ENCODE measurements at regions not wholly inside any gene's neighbourhood (a gene's known extent, or its start where the extent isn't known, plus 50 kb on each side); places are given as distances from the start of the nearest gene placed in this dataset.

DNA sequence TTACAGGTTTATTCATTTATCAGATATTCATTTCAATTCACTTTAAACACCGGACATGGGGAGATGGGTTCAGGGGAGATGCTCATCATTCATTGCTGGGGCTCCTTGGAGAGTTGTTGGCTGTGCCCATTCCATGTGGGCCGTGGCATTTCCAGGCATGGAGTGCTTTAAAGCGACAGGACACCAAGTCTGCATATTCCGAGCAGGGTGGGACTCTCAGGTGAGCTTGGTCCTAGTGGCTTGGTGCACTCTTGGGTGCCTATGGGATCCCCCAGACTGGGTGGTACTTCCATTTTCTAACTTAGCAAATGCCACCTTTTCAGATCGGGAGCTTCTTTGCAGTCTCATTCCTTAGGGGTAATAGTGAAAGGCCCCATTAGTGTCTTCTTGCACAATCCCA, 619.5 kb upstream of the CADM1 start:
- no peaks in the 10 kb centered on the region for H3K4me1 ChIP-seq
- H3K27ac ChIP-seq, result no peak overlapping the region
- DNase-seq (ENCODE audit: low spot score in 2 of 2), result no peak
- H3K27me3 ChIP-seq, result no peaks in the 10 kb centered on the region
- no peaks in the 10 kb centered on the region for H3K9me3 ChIP-seq
- H3K4me3 ChIP-seq, result no peak overlapping the region
- TF ChIP-seq, protein P1, sequence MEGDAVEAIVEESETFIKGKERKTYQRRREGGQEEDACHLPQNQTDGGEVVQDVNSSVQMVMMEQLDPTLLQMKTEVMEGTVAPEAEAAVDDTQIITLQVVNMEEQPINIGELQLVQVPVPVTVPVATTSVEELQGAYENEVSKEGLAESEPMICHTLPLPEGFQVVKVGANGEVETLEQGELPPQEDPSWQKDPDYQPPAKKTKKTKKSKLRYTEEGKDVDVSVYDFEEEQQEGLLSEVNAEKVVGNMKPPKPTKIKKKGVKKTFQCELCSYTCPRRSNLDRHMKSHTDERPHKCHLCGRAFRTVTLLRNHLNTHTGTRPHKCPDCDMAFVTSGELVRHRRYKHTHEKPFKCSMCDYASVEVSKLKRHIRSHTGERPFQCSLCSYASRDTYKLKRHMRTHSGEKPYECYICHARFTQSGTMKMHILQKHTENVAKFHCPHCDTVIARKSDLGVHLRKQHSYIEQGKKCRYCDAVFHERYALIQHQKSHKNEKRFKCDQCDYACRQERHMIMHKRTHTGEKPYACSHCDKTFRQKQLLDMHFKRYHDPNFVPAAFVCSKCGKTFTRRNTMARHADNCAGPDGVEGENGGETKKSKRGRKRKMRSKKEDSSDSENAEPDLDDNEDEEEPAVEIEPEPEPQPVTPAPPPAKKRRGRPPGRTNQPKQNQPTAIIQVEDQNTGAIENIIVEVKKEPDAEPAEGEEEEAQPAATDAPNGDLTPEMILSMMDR (IDR thresholded peaks at IDR 0.05), result no peak
- TF ChIP-seq EP300 (IDR thresholded peaks at IDR 0.05), result no peak
- TF ChIP-seq POLR2A (IDR thresholded peaks at IDR 0.05), result no peak
- H3K36me3 ChIP-seq, result no peaks in the 10 kb centered on the region
- WGBS, 2 donors, result 86 to 90% methylated on average over 5 of the region's 5 CpGs

GRCh38 chr11:116122697-116123472, 618.7 kb upstream of the CADM1 start:
- Histone ChIP-seq H3K9me3 (no peaks in the 10 kb centered on the region), H3K4me3 (no peak overlapping the region), H3K36me3 (no peaks in the 10 kb centered on the region), H3K27ac (no peak overlapping the region), H3K27me3 (no peaks in the 10 kb centered on the region), H3K4me1 (no peaks in the 10 kb centered on the region)
- TF ChIP-seq EP300 (IDR thresholded peaks at IDR 0.05) (no peak), POLR2A (IDR thresholded peaks at IDR 0.05) (no peak)
- TF ChIP-seq, protein P1 (IDR thresholded peaks at IDR 0.05), result no peak
- DNase-seq (ENCODE audit: low spot score in 2 of 2), result no peak
- 83 to 86% methylated on average over 8 of the region's 8 CpGs for WGBS, 2 donors

DNA sequence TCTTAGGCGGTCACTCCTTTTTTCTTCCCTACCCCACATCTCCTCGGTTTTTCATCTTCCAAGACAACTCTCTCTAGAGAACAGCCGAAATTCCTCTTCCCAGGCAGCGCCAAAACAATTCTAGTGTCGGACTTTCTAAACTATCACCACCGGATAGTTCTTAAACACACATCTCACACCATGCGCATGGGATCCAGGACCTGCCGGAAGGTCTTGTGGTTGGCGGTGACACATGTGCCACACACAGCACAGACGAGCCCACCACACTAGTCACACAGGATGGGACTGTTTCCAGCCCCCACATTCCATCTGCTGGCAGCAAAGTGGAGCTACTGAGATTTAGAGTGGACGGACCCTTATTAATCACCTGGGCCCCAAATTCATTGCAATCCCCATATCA, 614.9 kb upstream of the CADM1 start:
- 92 to 94% methylated on average over 11 of the region's 11 CpGs for WGBS, 2 donors
- Histone ChIP-seq H3K36me3 (no peaks in the 10 kb centered on the region), H3K27me3 (no peaks in the 10 kb centered on the region), H3K27ac (no peak overlapping the region), H3K4me1 (no peaks in the 10 kb centered on the region), H3K4me3 (no peak overlapping the region), H3K9me3 (no peaks in the 10 kb centered on the region)
- TF ChIP-seq EP300 (IDR thresholded peaks at IDR 0.05) (no peak), POLR2A (IDR thresholded peaks at IDR 0.05) (no peak)
- TF ChIP-seq, protein P1 (IDR thresholded peaks at IDR 0.05), result no peak
- DNase-seq (ENCODE audit: low spot score in 2 of 2), result no peak

DNA sequence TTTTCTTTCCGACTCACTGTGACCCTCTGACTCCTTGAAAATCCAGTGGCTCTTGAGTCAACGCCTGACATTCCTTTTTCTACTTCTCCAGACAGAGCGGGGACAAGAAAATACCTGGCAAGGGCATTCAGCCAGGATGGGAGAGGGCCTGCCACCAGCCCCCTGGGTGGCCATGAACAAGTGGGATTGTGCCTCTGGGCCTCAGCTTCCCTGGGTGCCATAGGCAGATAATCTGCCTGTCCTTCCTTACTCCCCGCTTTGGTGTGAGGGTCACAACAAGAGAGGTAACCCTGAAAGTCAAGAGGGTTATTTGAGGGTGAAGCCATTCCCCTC, 613.9 kb upstream of the CADM1 start:
- no peaks in the 10 kb centered on the region for H3K4me1 ChIP-seq
- 85 to 91% methylated on average over 3 to 4 of the region's 4 CpGs for WGBS, 2 donors
- no peak overlapping the region for H3K27ac ChIP-seq
- no peak for DNase-seq (ENCODE audit: low spot score in 2 of 2)
- no peaks in the 10 kb centered on the region for H3K36me3 ChIP-seq
- peaks cover 0 to 10% (median 0%) of the 10 kb centered on the region in 4 donors for H3K9me3 ChIP-seq
- H3K4me3 ChIP-seq, result no peak overlapping the region
- no peaks in the 10 kb centered on the region for H3K27me3 ChIP-seq
- TF ChIP-seq EP300 (IDR thresholded peaks at IDR 0.05) (no peak), POLR2A (IDR thresholded peaks at IDR 0.05) (no peak)
- TF ChIP-seq, protein P1 (IDR thresholded peaks at IDR 0.05), result no peak

DNA sequence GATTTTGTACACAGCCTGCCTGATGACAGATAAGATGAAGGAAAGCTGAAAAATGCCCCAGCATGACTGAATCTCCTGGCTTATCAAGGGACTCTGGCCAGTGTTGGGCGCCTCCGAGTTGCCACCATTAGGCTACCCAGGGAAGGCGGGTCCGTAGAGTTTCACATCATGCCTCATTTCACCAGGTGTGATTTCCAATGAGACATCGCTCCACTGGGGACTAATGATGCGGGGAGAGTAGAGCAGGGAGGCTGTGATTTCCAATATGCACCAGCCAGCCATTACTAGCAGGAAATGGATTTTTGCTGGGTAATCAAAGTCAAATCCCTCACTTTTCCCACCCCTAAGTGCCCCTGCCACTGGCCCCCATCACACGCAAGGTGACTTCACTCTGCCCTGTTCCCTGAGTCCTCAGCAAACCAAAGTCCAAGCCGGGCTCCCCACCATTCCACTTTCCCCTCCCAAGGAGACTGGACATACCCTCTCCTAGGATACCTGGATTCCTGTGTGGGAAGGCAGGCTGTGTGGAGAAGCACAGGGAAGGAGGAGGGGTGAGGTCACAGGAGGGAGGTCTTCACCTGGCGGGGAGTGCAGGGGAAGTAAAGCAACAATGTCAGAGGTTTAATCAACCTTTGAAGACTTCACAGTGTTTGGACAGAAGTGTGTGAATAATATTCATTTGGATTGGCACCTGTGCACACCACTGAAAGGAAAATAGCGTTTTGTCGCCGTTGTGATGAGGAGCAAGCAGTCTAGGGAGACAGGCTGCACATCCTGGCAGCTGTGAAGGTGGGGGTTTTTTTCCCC, 613.3 kb upstream of the CADM1 start:
- DNase-seq (ENCODE audit: low spot score in 2 of 2), result no peak
- TF ChIP-seq EP300 (IDR thresholded peaks at IDR 0.05), result no peak
- no peak for TF ChIP-seq POLR2A (IDR thresholded peaks at IDR 0.05)
- TF ChIP-seq, protein P1 (IDR thresholded peaks at IDR 0.05), result no peak
- WGBS, 2 donors, result 88 to 93% methylated on average over 12 of the region's 12 CpGs
- no peaks in the 10 kb centered on the region for H3K27me3 ChIP-seq
- no peaks in the 10 kb centered on the region for H3K36me3 ChIP-seq
- no peak overlapping the region for H3K4me3 ChIP-seq
- no peaks in the 10 kb centered on the region for H3K4me1 ChIP-seq
- H3K27ac ChIP-seq, result no peak overlapping the region
- peaks cover 0 to 12% (median 0%) of the 10 kb centered on the region in 4 donors for H3K9me3 ChIP-seq
